ENCODE measurements at regions not wholly inside any gene's neighbourhood (a gene's known extent, or its start where the extent isn't known, plus 50 kb on each side); places are given as distances from the start of the nearest gene placed in this dataset.

DNA sequence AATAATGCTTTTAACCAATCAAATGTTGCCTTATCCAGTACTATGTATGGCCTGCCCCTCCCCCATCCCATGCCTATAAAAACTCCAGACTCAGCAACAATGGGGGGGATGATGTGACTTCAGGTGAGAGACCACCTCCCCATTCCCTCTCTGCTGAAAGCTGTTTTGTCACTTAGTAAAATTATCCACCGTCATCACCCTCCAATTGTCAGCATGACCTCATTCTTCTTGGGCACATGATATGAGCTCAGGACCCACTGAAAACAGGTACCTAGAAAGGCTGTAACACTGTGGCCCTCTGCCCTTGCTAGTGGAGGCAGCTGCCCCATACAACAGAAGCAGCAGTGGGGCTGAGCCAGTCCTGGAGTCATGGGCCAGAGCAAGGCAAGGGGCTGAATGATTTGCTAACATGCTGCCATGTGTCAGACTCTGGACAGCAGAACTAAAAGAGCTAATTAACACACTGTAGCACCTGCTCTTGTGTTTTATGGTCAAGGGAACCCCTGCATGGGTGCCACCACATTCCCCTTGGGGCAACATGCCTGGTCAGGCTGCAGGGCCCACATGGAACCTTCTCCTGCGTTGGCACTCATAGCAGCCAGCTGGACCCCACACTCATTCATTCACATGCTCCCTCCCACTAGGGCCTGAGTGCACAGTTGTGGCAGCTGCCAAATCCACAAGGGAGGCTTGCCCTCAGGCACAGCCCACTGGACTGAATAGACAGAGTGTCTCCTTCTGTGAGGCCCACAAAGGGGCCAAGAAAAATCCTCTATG, 722.2 kb upstream of the PCDH20 start:
- TF ChIP-seq, protein P1, sequence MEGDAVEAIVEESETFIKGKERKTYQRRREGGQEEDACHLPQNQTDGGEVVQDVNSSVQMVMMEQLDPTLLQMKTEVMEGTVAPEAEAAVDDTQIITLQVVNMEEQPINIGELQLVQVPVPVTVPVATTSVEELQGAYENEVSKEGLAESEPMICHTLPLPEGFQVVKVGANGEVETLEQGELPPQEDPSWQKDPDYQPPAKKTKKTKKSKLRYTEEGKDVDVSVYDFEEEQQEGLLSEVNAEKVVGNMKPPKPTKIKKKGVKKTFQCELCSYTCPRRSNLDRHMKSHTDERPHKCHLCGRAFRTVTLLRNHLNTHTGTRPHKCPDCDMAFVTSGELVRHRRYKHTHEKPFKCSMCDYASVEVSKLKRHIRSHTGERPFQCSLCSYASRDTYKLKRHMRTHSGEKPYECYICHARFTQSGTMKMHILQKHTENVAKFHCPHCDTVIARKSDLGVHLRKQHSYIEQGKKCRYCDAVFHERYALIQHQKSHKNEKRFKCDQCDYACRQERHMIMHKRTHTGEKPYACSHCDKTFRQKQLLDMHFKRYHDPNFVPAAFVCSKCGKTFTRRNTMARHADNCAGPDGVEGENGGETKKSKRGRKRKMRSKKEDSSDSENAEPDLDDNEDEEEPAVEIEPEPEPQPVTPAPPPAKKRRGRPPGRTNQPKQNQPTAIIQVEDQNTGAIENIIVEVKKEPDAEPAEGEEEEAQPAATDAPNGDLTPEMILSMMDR (conservative IDR thresholded peaks at IDR 0.05; ENCODE audit: low read depth, low read length), result no peak
- no peak for TF ChIP-seq NFE2L2 (IDR thresholded peaks at IDR 0.05; ENCODE audit: low read depth, low read length)
- TF ChIP-seq CEBPB (IDR thresholded peaks at IDR 0.05; ENCODE audit: low read depth, low read length), result no peak
- TF ChIP-seq BHLHE40 (IDR thresholded peaks at IDR 0.05; ENCODE audit: low read depth, low read length), result no peak
- TF ChIP-seq POLR2A (IDR thresholded peaks at IDR 0.05; ENCODE audit: low read depth, low read length), result no peak
- TF ChIP-seq CHD1 (IDR thresholded peaks at IDR 0.05; ENCODE audit: low read depth, low read length), result no peak
- no peak for TF ChIP-seq SMC3 (IDR thresholded peaks at IDR 0.05; ENCODE audit: low read depth, low read length)
- no peak for TF ChIP-seq RAD21 (IDR thresholded peaks at IDR 0.05; ENCODE audit: low read length)
